RPMI7951 (cell line): ENCODE measurements at regions not wholly inside any gene's neighbourhood (a gene's known extent, or its start where the extent isn't known, plus 50 kb on each side); places are given as distances from the start of the nearest gene placed in this dataset.
A peak's percentile ranks its signal among the peaks of the same experiment; 100 is the strongest.

ENCODE experiments used
- DNase-seq: peaks from one replicate; pipeline ENCODE4 v3.0.0-alpha.2; 2012; ENCODE audit warnings: low read depth

GRCh38 chr10:25113191-25114035 lies 61.4 kb upstream of the GPR158 start:
- peak; percentile 71 for DNase-seq

- no peak for DNase-seq
Observed at GRCh38 chr10:25114036-25114411, 60.8 kb upstream of the GPR158 start.

GRCh38 chr10:25117757-25118156 lies 57.0 kb upstream of the GPR158 start:
- DNase-seq: no peak

- no peak for DNase-seq
Observed at GRCh38 chr10:25120188-25120587, 54.6 kb upstream of the GPR158 start.
